A549 (cell line): ENCODE measurements at regions not wholly inside any gene's neighbourhood (a gene's known extent, or its start where the extent isn't known, plus 50 kb on each side); places are given as distances from the start of the nearest gene placed in this dataset.

Source experiments
- CTCF ChIP-seq: fragments of >200 bp; sonication (Bioruptor Twin); formaldehyde crosslinking; IDR thresholded peaks from 3 replicates; pipeline ENCODE4 v1.5.1; 2016
- TF ChIP-seq, protein P1 (sequence below): IDR thresholded peaks from 2 replicates; pipeline ENCODE4 v1.6.1; 2012

- no peak for TF ChIP-seq CTCF
- TF ChIP-seq, protein P1, sequence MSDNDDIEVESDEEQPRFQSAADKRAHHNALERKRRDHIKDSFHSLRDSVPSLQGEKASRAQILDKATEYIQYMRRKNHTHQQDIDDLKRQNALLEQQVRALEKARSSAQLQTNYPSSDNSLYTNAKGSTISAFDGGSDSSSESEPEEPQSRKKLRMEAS = no peak
These were observed 1224.7 kb upstream of the TENM3 start for GRCh38 chr4:181018472-181018871.
